ENCODE measurements at regions not wholly inside any gene's neighbourhood (a gene's known extent, or its start where the extent isn't known, plus 50 kb on each side); places are given as distances from the start of the nearest gene placed in this dataset.

GRCh38 chr17:52287611-52288010 is 129.1 kb upstream of the CA10 start:
- intact Hi-C loops (cut with DNase I), result no loop called here
- Histone ChIP-seq H3K4me1 (no peaks in the 10 kb centered on the region), H3K4me3 (no peak overlapping the region), H3K27ac (no peak overlapping the region), H3K9me3 (no peaks in the 10 kb centered on the region), H3K27me3 (no peaks in the 10 kb centered on the region), H3K36me3 (no peaks in the 10 kb centered on the region)
- no peak for FAIRE-seq
- no peak for DNase-seq
- 72 to 81% methylated on average over 2 of the region's 2 CpGs for WGBS, 2 donors
- ATAC-seq, result no peak
- no peak for TF ChIP-seq CTCF (IDR thresholded peaks at IDR 0.05)

GRCh38 chr17:52283872-52284271 is 125.4 kb upstream of the CA10 start:
- no peak for TF ChIP-seq CTCF (IDR thresholded peaks at IDR 0.05)
- no peak for ATAC-seq
- Histone ChIP-seq H3K4me1 (no peaks in the 10 kb centered on the region), H3K9me3 (no peaks in the 10 kb centered on the region), H3K36me3 (no peaks in the 10 kb centered on the region), H3K4me3 (no peak overlapping the region), H3K27ac (no peak overlapping the region), H3K27me3 (no peaks in the 10 kb centered on the region)
- DNase-seq, result no peak
- WGBS, 2 donors, result 47 to 63% methylated on average over 2 of the region's 2 CpGs
- intact Hi-C loops (cut with DNase I), result no loop called here
- no peak for FAIRE-seq

- intact Hi-C loops (cut with DNase I), result no loop called here
- Histone ChIP-seq H3K4me3 (no peak overlapping the region), H3K27ac (no peak overlapping the region), H3K4me1 (no peaks in the 10 kb centered on the region), H3K36me3 (no peaks in the 10 kb centered on the region), H3K27me3 (peaks cover 0 to 4% (median 0%) of the 10 kb centered on the region in 4 donors), H3K9me3 (no peaks in the 10 kb centered on the region)
- FAIRE-seq, result no peak
- no peak for DNase-seq
- no peak for ATAC-seq
- WGBS, 2 donors, result 70 to 86% methylated on average over 4 of the region's 4 CpGs
- no peak for TF ChIP-seq CTCF (IDR thresholded peaks at IDR 0.05)
These were observed 118.0 kb upstream of the CA10 start for GRCh38 chr17:52276381-52277008.

- no peak for DNase-seq
- WGBS, 2 donors, result 78 to 83% methylated on average over 1 of the region's 1 CpG
- no peaks in the 10 kb centered on the region for H3K36me3 ChIP-seq
- H3K4me3 ChIP-seq, result no peak overlapping the region
- no peak overlapping the region for H3K27ac ChIP-seq
- no peak for FAIRE-seq
- no peak for TF ChIP-seq CTCF (IDR thresholded peaks at IDR 0.05)
- no peak for ATAC-seq
- no peaks in the 10 kb centered on the region for H3K4me1 ChIP-seq
- intact Hi-C loops (cut with DNase I), result no loop called here
- H3K9me3 ChIP-seq, result no peaks in the 10 kb centered on the region
- H3K27me3 ChIP-seq, result peaks cover 0 to 1% (median 0%) of the 10 kb centered on the region in 4 donors
These were observed 113.3 kb upstream of the CA10 start for GRCh38 chr17:52271781-52272180.

- intact Hi-C loops (cut with DNase I), result no loop called here
- Histone ChIP-seq H3K27me3 (peaks cover 0 to 4% (median 0%) of the 10 kb centered on the region in 4 donors), H3K27ac (no peak overlapping the region), H3K4me3 (no peak overlapping the region), H3K36me3 (no peaks in the 10 kb centered on the region), H3K4me1 (no peaks in the 10 kb centered on the region), H3K9me3 (no peaks in the 10 kb centered on the region)
- FAIRE-seq (no peak), DNase-seq (no peak), ATAC-seq (no peak)
- WGBS, 2 donors, result 72 to 83% methylated on average over 9 of the region's 9 CpGs
- TF ChIP-seq CTCF (IDR thresholded peaks at IDR 0.05), result no peak
These were observed 96.8 kb upstream of the CA10 start for GRCh38 chr17:52255347-52255746.
